ENCODE measurements at regions not wholly inside any gene's neighbourhood (a gene's known extent, or its start where the extent isn't known, plus 50 kb on each side); places are given as distances from the start of the nearest gene placed in this dataset.

GRCh38 chr5:166349046-166349445 is 1942.4 kb upstream of the WWC1 start:
- Histone ChIP-seq H3K4me3 (ENCODE audit: low read length) (no peak overlapping the region), H3K9me3 (ENCODE audit: low read length) (no peaks in the 10 kb centered on the region), H3K27me3 (ENCODE audit: insufficient read depth, low read length) (no peaks in the 10 kb centered on the region), H3K4me1 (ENCODE audit: insufficient read depth, low read length) (peaks cover 11% of the 10 kb centered on the region), H3K36me3 (ENCODE audit: insufficient read depth, low read length) (no peaks in the 10 kb centered on the region), H2AFZ (ENCODE audit: low read depth, low read length) (no peak overlapping the region)

DNA sequence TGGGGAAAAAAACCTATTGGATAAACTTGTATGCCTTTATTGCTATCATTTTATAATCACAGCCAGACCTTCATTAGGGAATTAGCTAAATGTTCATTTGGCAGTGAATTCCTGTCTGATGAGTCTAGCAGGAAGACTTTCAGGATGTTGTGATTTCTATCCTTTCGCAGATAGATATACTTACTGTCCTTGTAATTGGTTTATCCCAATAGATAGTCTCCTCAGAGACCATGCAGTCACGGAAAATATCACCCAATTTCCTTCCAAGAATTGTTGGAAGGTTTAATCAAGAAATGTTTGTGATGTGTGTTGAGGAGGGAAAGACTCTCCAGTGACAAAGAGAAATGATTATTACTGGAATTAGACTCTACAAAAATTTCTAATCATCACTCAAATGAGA is 1937.9 kb upstream of the WWC1 start:
- no peak overlapping the region for H2AFZ ChIP-seq (ENCODE audit: low read depth, low read length)
- H3K4me3 ChIP-seq (ENCODE audit: low read length), result no peak overlapping the region
- H3K9me3 ChIP-seq (ENCODE audit: low read length), result no peaks in the 10 kb centered on the region
- no peaks in the 10 kb centered on the region for H3K27me3 ChIP-seq (ENCODE audit: insufficient read depth, low read length)
- H3K36me3 ChIP-seq (ENCODE audit: insufficient read depth, low read length), result no peaks in the 10 kb centered on the region
- H3K4me1 ChIP-seq (ENCODE audit: insufficient read depth, low read length), result peaks cover 9% of the 10 kb centered on the region

DNA sequence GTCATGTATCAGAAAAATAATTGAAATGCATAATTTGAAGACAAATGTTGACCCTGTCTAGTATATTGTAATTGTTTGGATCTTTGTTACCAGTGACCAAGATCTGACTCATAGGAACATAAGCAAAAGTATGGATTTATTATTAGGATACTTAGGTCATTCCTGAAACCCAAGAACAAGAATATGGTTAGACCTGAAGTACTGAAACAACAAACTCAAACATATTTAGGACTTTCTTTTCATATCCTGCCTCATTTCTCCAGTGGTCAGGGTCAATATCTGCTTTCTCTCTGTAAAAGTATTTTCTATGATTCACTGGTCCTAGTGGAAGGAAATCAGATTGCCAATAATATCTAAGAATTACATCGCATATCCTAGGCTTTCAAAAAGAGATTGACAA is 1937.1 kb upstream of the WWC1 start:
- no peaks in the 10 kb centered on the region for H3K9me3 ChIP-seq (ENCODE audit: low read length)
- H3K27me3 ChIP-seq (ENCODE audit: insufficient read depth, low read length), result no peaks in the 10 kb centered on the region
- H2AFZ ChIP-seq (ENCODE audit: low read depth, low read length), result no peak overlapping the region
- H3K4me3 ChIP-seq (ENCODE audit: low read length), result no peak overlapping the region
- H3K4me1 ChIP-seq (ENCODE audit: insufficient read depth, low read length), result peaks cover 4% of the 10 kb centered on the region
- H3K36me3 ChIP-seq (ENCODE audit: insufficient read depth, low read length), result no peaks in the 10 kb centered on the region

- no peaks in the 10 kb centered on the region for H3K36me3 ChIP-seq (ENCODE audit: insufficient read depth, low read length)
- H3K4me3 ChIP-seq (ENCODE audit: low read length), result no peak overlapping the region
- no peaks in the 10 kb centered on the region for H3K27me3 ChIP-seq (ENCODE audit: insufficient read depth, low read length)
- no peak overlapping the region for H2AFZ ChIP-seq (ENCODE audit: low read depth, low read length)
- H3K4me1 ChIP-seq (ENCODE audit: insufficient read depth, low read length), result peaks cover 3% of the 10 kb centered on the region
- H3K9me3 ChIP-seq (ENCODE audit: low read length), result no peaks in the 10 kb centered on the region
Measured at GRCh38 chr5:166356096-166356495, 1935.3 kb upstream of the WWC1 start.

GRCh38 chr5:166358127-166358830 is 1933.2 kb upstream of the WWC1 start:
- peaks cover 8% of the 10 kb centered on the region for H3K4me1 ChIP-seq (ENCODE audit: insufficient read depth, low read length)
- peaks cover 8% of the 10 kb centered on the region for H3K9me3 ChIP-seq (ENCODE audit: low read length)
- H2AFZ ChIP-seq (ENCODE audit: low read depth, low read length), result no peak overlapping the region
- no peaks in the 10 kb centered on the region for H3K27me3 ChIP-seq (ENCODE audit: insufficient read depth, low read length)
- H3K36me3 ChIP-seq (ENCODE audit: insufficient read depth, low read length), result no peaks in the 10 kb centered on the region
- H3K4me3 ChIP-seq (ENCODE audit: low read length), result no peak overlapping the region

DNA sequence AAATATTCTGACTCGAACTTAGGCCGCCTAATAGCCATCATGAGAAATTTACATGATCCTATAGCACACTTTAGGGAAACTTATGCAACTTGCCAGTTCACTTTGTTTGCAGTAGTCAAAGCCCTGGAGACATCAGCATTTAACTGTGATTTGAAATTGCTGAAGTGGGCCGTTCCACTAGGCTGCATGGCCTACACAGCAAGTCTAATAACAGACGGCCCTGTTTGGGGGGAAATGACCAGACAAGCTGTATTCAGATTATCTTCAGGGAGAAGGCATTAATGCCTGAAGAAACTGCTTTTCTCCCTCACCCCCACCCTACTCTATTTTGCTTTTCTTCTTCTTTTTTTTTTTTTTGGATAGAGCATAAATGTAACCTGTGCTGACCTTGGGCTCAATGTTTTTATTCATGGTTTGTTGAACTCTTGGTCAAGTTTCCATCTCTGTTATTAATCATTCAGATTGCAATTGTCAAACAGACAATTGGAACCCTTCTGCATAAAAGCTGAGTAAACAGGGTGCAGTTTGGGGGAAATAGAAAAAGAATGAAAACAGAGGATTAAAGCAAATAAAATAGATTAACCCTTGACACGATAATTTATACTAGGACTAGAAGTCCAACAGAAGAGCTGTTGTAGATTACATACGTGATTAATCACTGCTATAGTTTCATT is 1928.2 kb upstream of the WWC1 start:
- Histone ChIP-seq H3K36me3 (ENCODE audit: insufficient read depth, low read length) (no peaks in the 10 kb centered on the region), H3K4me1 (ENCODE audit: insufficient read depth, low read length) (peaks cover 13% of the 10 kb centered on the region), H3K4me3 (ENCODE audit: low read length) (no peak overlapping the region), H3K27me3 (ENCODE audit: insufficient read depth, low read length) (no peaks in the 10 kb centered on the region), H3K9me3 (ENCODE audit: low read length) (peaks cover 8% of the 10 kb centered on the region), H2AFZ (ENCODE audit: low read depth, low read length) (no peak overlapping the region)

DNA sequence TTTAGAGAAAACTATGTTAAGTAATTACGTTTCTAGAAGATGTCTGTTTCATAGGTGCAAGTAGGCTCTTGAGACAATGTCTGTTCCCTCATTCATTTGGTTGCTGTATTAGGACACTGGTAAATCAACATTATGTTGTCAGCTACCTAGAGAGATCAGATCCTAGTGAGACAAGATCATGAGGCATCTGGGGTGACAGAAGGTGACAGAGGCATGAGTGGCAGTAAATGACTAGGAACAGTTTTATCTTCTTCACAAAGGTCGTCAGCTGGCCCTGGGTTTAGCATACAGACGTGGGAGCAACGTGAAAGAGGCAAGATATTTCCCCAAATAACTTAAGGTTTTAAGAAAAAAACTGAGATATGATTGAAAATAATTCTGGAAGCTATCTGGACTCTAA is 1926.3 kb upstream of the WWC1 start:
- Histone ChIP-seq H3K4me1 (ENCODE audit: insufficient read depth, low read length) (peaks cover 24% of the 10 kb centered on the region), H3K36me3 (ENCODE audit: insufficient read depth, low read length) (no peaks in the 10 kb centered on the region), H3K4me3 (ENCODE audit: low read length) (no peak overlapping the region), H3K27me3 (ENCODE audit: insufficient read depth, low read length) (no peaks in the 10 kb centered on the region), H3K9me3 (ENCODE audit: low read length) (peaks cover 8% of the 10 kb centered on the region), H2AFZ (ENCODE audit: low read depth, low read length) (no peak overlapping the region)

- no peak overlapping the region for H2AFZ ChIP-seq (ENCODE audit: low read depth, low read length)
Measured at GRCh38 chr5:166367391-166367790, 1924.1 kb upstream of the WWC1 start.

DNA sequence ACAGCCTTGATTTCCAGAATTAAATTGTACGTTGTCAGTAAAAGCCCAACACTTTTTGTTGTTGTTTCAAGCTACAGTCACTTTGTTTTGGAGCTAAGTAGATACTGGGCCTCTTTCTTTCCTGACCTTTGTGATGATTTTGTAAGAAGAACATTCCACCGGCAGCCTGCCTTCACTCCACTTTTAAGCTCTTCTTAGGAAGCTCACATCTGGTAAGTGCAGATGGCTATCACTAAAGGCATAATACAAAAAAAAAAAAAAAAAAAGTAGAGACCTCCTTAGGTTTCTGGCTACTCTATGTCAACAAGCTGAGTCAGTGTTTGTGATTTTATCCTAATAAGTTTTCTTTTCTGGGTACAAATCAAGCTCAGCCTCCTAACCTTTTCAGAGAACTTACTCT is 1922.1 kb upstream of the WWC1 start:
- no peaks in the 10 kb centered on the region for H3K36me3 ChIP-seq (ENCODE audit: insufficient read depth, low read length)
- peaks cover 11% of the 10 kb centered on the region for H3K4me1 ChIP-seq (ENCODE audit: insufficient read depth, low read length)
- no peaks in the 10 kb centered on the region for H3K27me3 ChIP-seq (ENCODE audit: insufficient read depth, low read length)
- H3K9me3 ChIP-seq (ENCODE audit: low read length), result no peaks in the 10 kb centered on the region
- H3K4me3 ChIP-seq (ENCODE audit: low read length), result no peak overlapping the region
- H2AFZ ChIP-seq (ENCODE audit: low read depth, low read length), result peak overlapping the region; percentile 23

More at GRCh38 chr5:166367391-166367790, 1924.1 kb upstream of the WWC1 start:
- H3K9me3 ChIP-seq (ENCODE audit: low read length), result no peaks in the 10 kb centered on the region
- no peak overlapping the region for H3K4me3 ChIP-seq (ENCODE audit: low read length)
- H3K27me3 ChIP-seq (ENCODE audit: insufficient read depth, low read length), result no peaks in the 10 kb centered on the region
- no peaks in the 10 kb centered on the region for H3K36me3 ChIP-seq (ENCODE audit: insufficient read depth, low read length)
- H3K4me1 ChIP-seq (ENCODE audit: insufficient read depth, low read length), result peaks cover 24% of the 10 kb centered on the region

DNA sequence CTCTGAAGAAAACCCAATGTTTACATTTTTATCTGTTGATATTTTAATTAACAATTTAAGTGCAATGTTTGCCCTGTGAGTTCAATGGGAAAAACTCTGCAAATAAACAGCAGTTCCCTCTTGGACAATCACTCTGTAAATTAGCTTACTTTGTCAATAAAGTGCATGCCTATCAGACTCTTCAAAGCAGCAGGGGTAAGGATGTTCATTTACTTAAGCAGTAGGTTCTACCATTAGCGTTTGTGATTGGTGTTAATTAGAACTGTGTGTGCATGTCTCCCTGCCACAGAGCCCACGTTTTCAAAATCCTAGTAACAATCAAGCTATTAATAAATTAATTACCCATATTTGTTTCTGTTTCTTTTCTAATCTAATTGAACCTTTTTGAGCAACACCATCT is 1921.6 kb upstream of the WWC1 start:
- Histone ChIP-seq H3K4me3 (ENCODE audit: low read length) (no peak overlapping the region), H3K4me1 (ENCODE audit: insufficient read depth, low read length) (peaks cover 11% of the 10 kb centered on the region), H3K27me3 (ENCODE audit: insufficient read depth, low read length) (no peaks in the 10 kb centered on the region), H3K36me3 (ENCODE audit: insufficient read depth, low read length) (no peaks in the 10 kb centered on the region), H3K9me3 (ENCODE audit: low read length) (no peaks in the 10 kb centered on the region), H2AFZ (ENCODE audit: low read depth, low read length) (no peak overlapping the region)

DNA sequence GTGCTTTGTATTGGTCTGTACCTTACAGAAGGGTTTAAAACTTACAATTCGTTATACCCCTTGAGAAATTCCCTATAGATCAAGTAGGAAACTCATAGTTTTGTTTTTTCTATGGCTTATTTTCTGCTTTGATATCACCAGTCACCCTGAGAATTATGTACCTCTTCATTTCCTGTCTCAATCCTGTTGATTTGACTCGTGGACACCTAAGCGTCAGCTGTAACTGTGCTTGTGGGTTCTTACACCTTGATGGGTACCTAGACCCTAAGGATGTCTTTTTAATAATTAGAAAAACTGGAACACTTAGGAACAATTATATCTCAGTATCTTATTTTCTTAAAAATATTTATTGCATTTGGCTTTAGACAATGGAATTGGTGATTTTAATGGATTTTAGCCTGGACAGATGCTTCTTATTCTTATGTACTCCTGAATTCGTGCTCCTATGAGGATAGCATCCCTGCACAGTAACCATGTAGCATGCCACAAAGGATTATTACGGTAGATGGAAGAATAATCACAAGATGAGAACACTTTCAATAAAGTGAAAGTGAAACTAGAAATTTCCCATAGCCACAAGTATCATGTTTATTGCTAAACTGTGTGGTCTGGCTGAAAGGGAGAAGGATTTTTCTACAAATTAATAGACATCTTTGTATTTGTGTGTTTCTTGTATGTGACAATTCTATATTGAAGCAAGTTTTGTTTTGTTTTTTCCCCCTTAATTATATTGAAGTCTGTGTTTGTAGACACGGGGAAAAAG is 1920.3 kb upstream of the WWC1 start:
- Histone ChIP-seq H3K9me3 (ENCODE audit: low read length) (no peaks in the 10 kb centered on the region), H3K36me3 (ENCODE audit: insufficient read depth, low read length) (no peaks in the 10 kb centered on the region), H3K4me3 (ENCODE audit: low read length) (no peak overlapping the region), H3K4me1 (ENCODE audit: insufficient read depth, low read length) (peaks cover 11% of the 10 kb centered on the region), H2AFZ (ENCODE audit: low read depth, low read length) (no peak overlapping the region), H3K27me3 (ENCODE audit: insufficient read depth, low read length) (no peaks in the 10 kb centered on the region)

DNA sequence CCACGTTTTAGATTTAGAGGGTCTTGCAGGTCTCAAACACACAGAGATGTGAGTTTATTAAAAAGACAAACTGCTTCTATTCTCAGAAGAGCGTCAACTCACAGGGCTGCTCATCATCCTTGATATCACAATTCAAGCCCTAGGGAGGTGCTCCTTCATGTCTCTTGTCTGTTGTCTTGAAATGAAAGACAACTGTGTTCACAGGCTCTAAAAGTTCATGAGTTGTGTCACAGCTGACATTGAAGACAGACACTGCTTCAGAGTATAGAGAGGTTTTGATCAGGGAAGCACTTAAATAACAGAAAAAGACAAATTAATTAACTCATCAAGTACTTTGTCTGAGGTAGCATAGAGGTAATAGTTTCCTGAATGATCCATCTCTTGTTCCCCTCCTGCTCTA is 1917.6 kb upstream of the WWC1 start:
- H3K4me3 ChIP-seq (ENCODE audit: low read length), result no peak overlapping the region
- H3K9me3 ChIP-seq (ENCODE audit: low read length), result peaks cover 4% of the 10 kb centered on the region
- H3K4me1 ChIP-seq (ENCODE audit: insufficient read depth, low read length), result peaks cover 9% of the 10 kb centered on the region
- H3K36me3 ChIP-seq (ENCODE audit: insufficient read depth, low read length), result no peaks in the 10 kb centered on the region
- H3K27me3 ChIP-seq (ENCODE audit: insufficient read depth, low read length), result no peaks in the 10 kb centered on the region
- no peak overlapping the region for H2AFZ ChIP-seq (ENCODE audit: low read depth, low read length)

DNA sequence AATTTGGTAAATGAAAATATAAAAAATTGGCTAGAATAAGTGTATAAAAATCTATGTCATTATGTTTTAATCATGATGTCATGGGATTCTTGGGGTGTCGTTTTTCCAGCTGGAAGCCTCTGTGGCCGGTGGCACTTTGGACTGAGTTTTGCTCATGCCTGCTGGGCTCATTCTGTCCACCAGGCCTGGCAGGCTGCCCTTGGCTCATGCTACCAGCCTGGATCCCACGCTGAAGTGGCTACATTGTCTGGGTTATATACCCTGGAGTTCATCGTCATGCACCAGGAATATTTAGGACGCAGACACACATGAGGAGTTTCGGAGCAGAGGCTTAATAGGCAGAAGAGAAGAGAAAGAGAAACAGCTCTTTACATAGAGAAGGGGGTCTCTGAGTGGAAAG is 1913.7 kb upstream of the WWC1 start:
- Histone ChIP-seq H3K4me3 (ENCODE audit: low read length) (no peak overlapping the region), H3K9me3 (ENCODE audit: low read length) (peaks cover 14% of the 10 kb centered on the region), H3K27me3 (ENCODE audit: insufficient read depth, low read length) (no peaks in the 10 kb centered on the region), H3K36me3 (ENCODE audit: insufficient read depth, low read length) (no peaks in the 10 kb centered on the region), H2AFZ (ENCODE audit: low read depth, low read length) (no peak overlapping the region), H3K4me1 (ENCODE audit: insufficient read depth, low read length) (no peaks in the 10 kb centered on the region)

Measured in neuron (in vitro differentiated cells).